GM18511 (cell line): ENCODE measurements at regions not wholly inside any gene's neighbourhood (a gene's known extent, or its start where the extent isn't known, plus 50 kb on each side); places are given as distances from the start of the nearest gene placed in this dataset.
"Not testable (repeated sequence)": the region's sequence is repeated elsewhere in the genome, so short reads cannot be mapped to it uniquely, and the experiment has no call there.

Experiments used
- ATAC-seq: cut with Tn5 transposase; IDR thresholded peaks from one replicate; pipeline ENCODE4 v1.9.1; 2021; ENCODE audit warnings: mild to moderate bottlenecking, moderate library complexity; ENCODE audit not compliant: unreplicated experiment

- ATAC-seq: no peak
Measured at GRCh38 chr7:69426705-69427104, 171.6 kb upstream of the AUTS2 start.

- no peak for ATAC-seq
Measured at GRCh38 chr7:69428089-69428488, 170.2 kb upstream of the AUTS2 start.

GRCh38 chr7:69429911-69430383 is 168.3 kb upstream of the AUTS2 start:
- no peak for ATAC-seq

- no peak for ATAC-seq
Measured at GRCh38 chr7:69430384-69431021, 167.8 kb upstream of the AUTS2 start.

- no peak for ATAC-seq
Measured at GRCh38 chr7:69431626-69432025, 166.6 kb upstream of the AUTS2 start.

- not testable (repeated sequence) for ATAC-seq
Measured at GRCh38 chr7:69432276-69432675, 166.0 kb upstream of the AUTS2 start.

GRCh38 chr7:69433081-69433480 is 165.2 kb upstream of the AUTS2 start:
- ATAC-seq: no peak

- ATAC-seq: no peak
Measured at GRCh38 chr7:69434398-69434815, 163.9 kb upstream of the AUTS2 start.

- ATAC-seq: no peak
Measured at GRCh38 chr7:69435711-69436110, 162.6 kb upstream of the AUTS2 start.

GRCh38 chr7:69436946-69437345 is 161.3 kb upstream of the AUTS2 start:
- ATAC-seq: no peak

- no peak for ATAC-seq
Measured at GRCh38 chr7:69438584-69439412, 159.5 kb upstream of the AUTS2 start.

- ATAC-seq: no peak
Measured at GRCh38 chr7:69439636-69440325, 158.5 kb upstream of the AUTS2 start.

- no peak for ATAC-seq
Measured at GRCh38 chr7:69440976-69441375, 157.3 kb upstream of the AUTS2 start.

- ATAC-seq: no peak
Measured at GRCh38 chr7:69443136-69443535, 155.1 kb upstream of the AUTS2 start.

GRCh38 chr7:69445541-69445940 is 152.7 kb upstream of the AUTS2 start:
- no peak for ATAC-seq

- ATAC-seq: not testable (repeated sequence)
Measured at GRCh38 chr7:69446213-69446612, 152.1 kb upstream of the AUTS2 start.

- ATAC-seq: no peak
Measured at GRCh38 chr7:69448071-69448470, 150.2 kb upstream of the AUTS2 start.

GRCh38 chr7:69450456-69450855 is 147.8 kb upstream of the AUTS2 start:
- ATAC-seq: no peak

GRCh38 chr7:69451715-69452114 is 146.6 kb upstream of the AUTS2 start:
- no peak for ATAC-seq

GRCh38 chr7:69452797-69453196 is 145.5 kb upstream of the AUTS2 start:
- no peak for ATAC-seq

- ATAC-seq: no peak
Measured at GRCh38 chr7:69457595-69458504, 140.4 kb upstream of the AUTS2 start.
